OCI-LY7 (cell line): ENCODE measurements at regions not wholly inside any gene's neighbourhood (a gene's known extent, or its start where the extent isn't known, plus 50 kb on each side); places are given as distances from the start of the nearest gene placed in this dataset.

Experiments used
- EZH2phosphoT487 ChIP-seq: fragments of 200-600 bp; sonication (generic); IDR thresholded peaks from 2 replicates; pipeline ENCODE4 v1.6.1; 2018; ENCODE audit warnings: low read depth, borderline replicate concordance, mild to moderate bottlenecking, mixed run types, antibody characterized with exemption, low read length, moderate library complexity, mixed read lengths
- TF ChIP-seq, protein P1 (sequence below): fragments of 200-600 bp; sonication (generic); conservative IDR thresholded peaks from 2 replicates; pipeline ENCODE4 v1.5.1; 2014; ENCODE audit warnings: mild to moderate bottlenecking, antibody characterized with exemption, low read length, moderate library complexity, mixed read lengths

DNA sequence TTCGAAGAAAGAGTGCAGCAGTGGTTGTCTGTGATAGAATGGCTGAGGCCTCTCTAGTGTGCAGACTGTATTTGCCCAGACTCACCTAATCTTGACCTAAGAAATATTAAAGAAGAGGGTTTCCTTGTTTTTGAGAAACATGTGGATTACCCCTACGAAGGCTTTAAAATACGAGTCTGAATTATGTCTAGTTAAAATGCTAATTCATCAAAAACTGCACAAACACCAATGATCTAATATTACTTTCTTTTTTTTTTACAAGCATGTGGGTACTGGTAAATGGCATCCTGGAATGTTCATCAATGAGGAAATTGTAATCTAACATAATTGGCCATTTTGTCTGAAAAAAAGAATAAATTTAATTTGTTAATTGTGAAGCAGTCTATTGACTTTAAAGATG, 510.9 kb downstream of the EPM2A start:
- TF ChIP-seq, protein P1, sequence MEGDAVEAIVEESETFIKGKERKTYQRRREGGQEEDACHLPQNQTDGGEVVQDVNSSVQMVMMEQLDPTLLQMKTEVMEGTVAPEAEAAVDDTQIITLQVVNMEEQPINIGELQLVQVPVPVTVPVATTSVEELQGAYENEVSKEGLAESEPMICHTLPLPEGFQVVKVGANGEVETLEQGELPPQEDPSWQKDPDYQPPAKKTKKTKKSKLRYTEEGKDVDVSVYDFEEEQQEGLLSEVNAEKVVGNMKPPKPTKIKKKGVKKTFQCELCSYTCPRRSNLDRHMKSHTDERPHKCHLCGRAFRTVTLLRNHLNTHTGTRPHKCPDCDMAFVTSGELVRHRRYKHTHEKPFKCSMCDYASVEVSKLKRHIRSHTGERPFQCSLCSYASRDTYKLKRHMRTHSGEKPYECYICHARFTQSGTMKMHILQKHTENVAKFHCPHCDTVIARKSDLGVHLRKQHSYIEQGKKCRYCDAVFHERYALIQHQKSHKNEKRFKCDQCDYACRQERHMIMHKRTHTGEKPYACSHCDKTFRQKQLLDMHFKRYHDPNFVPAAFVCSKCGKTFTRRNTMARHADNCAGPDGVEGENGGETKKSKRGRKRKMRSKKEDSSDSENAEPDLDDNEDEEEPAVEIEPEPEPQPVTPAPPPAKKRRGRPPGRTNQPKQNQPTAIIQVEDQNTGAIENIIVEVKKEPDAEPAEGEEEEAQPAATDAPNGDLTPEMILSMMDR, result no peak
- TF ChIP-seq EZH2phosphoT487, result no peak
